T follicular helper cell (primary cell): ENCODE measurements at regions not wholly inside any gene's neighbourhood (a gene's known extent, or its start where the extent isn't known, plus 50 kb on each side); places are given as distances from the start of the nearest gene placed in this dataset.

Experiments used
- DNase-seq: peaks from one replicate; pipeline ENCODE4 v3.0.0-alpha.2; 2020; ENCODE audit warnings: low read depth

- no peak for DNase-seq
Observed at GRCh38 chr1:119308130-119308700, 60.4 kb upstream of the HAO2 start.

GRCh38 chr1:119308806-119309205 is 59.8 kb upstream of the HAO2 start:
- no peak for DNase-seq

DNA sequence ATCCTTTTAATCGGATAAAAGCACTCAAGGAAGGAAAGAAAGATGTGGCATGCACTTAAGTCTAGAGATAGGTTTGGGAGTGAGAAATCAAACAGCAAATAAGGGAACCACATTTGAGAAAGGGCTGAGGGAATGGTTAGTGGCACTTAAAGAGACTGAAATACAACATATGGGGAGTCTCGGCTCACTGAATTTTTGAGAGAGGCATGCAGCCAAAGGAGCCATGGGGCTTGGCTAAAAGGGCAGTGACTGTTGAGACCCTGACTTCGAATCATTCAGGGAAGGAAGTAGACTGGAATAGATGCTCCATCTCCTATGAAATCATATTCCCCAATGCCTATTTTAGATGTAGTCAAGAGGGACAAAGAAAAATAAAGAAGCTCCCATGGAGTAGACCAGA is 58.3 kb upstream of the HAO2 start:
- no peak for DNase-seq

GRCh38 chr1:119312500-119312899 is 56.1 kb upstream of the HAO2 start:
- no peak for DNase-seq

DNA sequence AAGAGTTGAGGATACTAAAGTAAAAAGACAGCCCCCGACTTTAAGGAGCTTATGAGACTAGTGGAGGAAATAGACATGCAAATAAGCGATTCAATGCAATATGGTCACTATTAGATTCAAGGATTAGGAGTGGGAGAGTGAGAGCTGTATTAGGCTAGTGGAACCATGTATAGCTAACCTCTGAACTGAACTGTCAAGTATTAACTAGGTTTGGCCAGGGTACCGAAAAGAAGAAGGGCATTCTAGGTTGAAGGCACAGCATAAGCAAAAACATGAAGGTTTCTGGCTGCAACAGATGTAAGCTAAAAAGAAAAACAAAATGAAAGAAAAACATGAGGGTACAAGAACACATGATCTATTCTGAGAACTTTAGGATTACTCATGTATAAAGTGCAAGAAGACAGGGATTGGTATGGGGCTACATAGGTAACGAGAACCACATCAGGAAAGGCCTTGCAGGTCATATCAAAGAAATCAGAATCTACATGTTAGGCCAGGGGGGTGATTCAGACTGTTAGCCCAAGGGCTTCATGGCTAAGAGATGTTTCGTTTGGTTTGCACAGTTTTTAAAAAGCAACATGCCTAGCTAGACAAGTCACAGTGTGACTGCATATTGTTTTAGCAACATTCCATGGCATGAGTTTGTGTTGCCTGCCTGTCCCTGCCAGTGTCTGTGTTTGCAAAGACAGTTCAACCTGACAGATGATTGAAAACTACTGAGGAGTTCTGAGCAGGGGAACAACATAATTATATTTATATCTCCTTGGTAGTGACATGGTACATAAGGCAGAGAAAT is 54.4 kb upstream of the HAO2 start:
- DNase-seq = no peak

DNA sequence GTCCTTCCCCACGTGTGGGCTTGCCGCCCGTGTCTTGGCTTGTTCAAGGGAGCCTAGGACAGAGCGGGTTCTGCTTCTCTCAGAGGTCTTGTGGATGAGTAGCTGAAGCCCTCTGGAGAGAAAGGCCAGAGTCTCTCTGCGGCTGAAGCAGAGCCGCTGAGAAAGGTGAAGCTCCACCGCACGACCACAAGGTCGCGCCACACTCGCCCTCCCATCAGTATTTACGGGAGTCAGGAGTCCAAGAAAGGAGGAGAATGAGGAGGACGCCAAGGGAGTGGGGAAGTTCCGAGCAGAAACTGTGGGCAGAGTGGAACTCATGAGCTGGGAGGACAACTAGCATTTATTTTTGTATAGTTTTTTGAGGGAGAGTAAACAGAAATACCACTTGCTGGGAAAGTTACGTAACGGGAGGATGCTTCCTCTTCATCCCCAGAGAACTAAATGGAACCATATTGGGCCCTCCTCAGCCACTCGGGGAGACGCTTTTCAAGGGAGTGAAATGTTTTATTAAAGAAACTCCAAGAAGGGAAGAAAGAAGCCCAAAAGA is 51.6 kb upstream of the HAO2 start:
- DNase-seq = no peak

- no peak for DNase-seq
Observed at GRCh38 chr1:119318466-119319309, 49.9 kb upstream of the HAO2 start.
